GM23248 (cell line): ENCODE measurements at regions not wholly inside any gene's neighbourhood (a gene's known extent, or its start where the extent isn't known, plus 50 kb on each side); places are given as distances from the start of the nearest gene placed in this dataset.

Experiments
- EZH2 ChIP-seq: fragments of 200-600 bp; sonication (generic); IDR thresholded peaks from 2 replicates; pipeline ENCODE4 v1.6.1; 2018; ENCODE audit warnings: antibody characterized with exemption, mild to moderate bottlenecking; ENCODE audit not compliant: insufficient read depth, poor library complexity, severe bottlenecking
- EZH2phosphoT487 ChIP-seq: fragments of 200-600 bp; sonication (generic); IDR thresholded peaks from 2 replicates; pipeline ENCODE4 v1.6.1; 2018; ENCODE audit warnings: antibody characterized with exemption, moderate library complexity, mild to moderate bottlenecking, low read depth; ENCODE audit not compliant: insufficient read depth

GRCh38 chr13:42707586-42707985 lies 73.8 kb upstream of the FAM216B start:
- TF ChIP-seq EZH2phosphoT487: no peak
- no peak for TF ChIP-seq EZH2
